ENCODE measurements at regions not wholly inside any gene's neighbourhood (a gene's known extent, or its start where the extent isn't known, plus 50 kb on each side); places are given as distances from the start of the nearest gene placed in this dataset.
"Not testable (repeated sequence)": the region's sequence is repeated elsewhere in the genome, so short reads cannot be mapped to it uniquely, and the experiment has no call there.

DNA sequence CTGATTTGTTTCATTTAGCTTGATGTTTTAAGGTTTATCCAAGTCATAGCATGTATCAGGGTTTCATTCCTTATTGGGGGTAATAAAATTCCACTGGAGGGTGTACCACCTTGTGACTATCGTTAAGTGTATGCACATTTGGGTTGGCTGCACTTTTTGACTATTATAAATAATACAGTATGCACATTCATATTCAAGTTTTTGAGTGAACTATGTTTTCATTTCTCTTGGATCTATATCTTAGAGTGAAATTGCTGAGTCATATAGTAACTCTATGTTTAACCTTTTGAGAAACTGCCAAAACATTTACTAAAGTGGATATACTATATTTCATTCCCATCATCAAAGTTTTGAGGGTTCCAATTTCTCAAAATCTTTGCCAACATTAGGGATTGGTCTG lies 952.7 kb downstream of the TDRD15 start:
- Histone ChIP-seq H3K36me3 (ENCODE audit: low read depth, missing control alignments) (no peaks in the 10 kb centered on the region), H3K4me3 (no peak overlapping the region), H3K27ac (no peak overlapping the region), H3K4me1 (no peaks in the 10 kb centered on the region), H3K27me3 (no peaks in the 10 kb centered on the region), H3K9me3 (no peaks in the 10 kb centered on the region)
- DNase-seq = no peak
- intact Hi-C loops (cut with DNase I; ENCODE audit: low total_unique reads) = no loop called here
- 62 to 76% methylated on average over 1 of the region's 1 CpG for WGBS, 2 donors
- TF ChIP-seq, protein P1, sequence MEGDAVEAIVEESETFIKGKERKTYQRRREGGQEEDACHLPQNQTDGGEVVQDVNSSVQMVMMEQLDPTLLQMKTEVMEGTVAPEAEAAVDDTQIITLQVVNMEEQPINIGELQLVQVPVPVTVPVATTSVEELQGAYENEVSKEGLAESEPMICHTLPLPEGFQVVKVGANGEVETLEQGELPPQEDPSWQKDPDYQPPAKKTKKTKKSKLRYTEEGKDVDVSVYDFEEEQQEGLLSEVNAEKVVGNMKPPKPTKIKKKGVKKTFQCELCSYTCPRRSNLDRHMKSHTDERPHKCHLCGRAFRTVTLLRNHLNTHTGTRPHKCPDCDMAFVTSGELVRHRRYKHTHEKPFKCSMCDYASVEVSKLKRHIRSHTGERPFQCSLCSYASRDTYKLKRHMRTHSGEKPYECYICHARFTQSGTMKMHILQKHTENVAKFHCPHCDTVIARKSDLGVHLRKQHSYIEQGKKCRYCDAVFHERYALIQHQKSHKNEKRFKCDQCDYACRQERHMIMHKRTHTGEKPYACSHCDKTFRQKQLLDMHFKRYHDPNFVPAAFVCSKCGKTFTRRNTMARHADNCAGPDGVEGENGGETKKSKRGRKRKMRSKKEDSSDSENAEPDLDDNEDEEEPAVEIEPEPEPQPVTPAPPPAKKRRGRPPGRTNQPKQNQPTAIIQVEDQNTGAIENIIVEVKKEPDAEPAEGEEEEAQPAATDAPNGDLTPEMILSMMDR (IDR thresholded peaks at IDR 0.05) = no peak
- no peak for TF ChIP-seq POLR2A (IDR thresholded peaks at IDR 0.05)

DNA sequence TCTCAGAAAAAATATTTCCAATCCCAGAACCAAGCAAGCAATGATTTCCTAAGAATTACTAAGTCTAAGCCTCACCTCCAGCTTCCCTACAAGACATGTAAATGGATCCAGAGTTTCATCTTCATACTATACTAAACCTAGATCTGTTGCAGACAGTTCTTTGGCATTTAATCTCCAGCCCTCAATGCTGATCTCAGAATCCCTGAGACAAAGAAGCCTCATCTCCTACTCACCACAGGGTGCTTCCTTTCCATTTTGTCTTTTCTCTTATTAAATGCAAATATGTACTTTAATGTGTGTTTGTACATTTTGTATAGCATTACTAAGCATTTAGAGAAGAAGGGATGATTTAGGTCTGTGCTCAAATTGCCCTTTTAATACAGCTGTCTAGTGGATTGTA lies 954.9 kb downstream of the TDRD15 start:
- TF ChIP-seq POLR2A (IDR thresholded peaks at IDR 0.05) = no peak
- TF ChIP-seq, protein P1 (IDR thresholded peaks at IDR 0.05) = no peak
- no peaks in the 10 kb centered on the region for H3K9me3 ChIP-seq
- no peaks in the 10 kb centered on the region for H3K4me1 ChIP-seq
- intact Hi-C loops (cut with DNase I; ENCODE audit: low total_unique reads) = no loop called here
- no peak overlapping the region for H3K27ac ChIP-seq
- H3K4me3 ChIP-seq = no peak overlapping the region
- H3K27me3 ChIP-seq = no peaks in the 10 kb centered on the region
- no peak for DNase-seq
- H3K36me3 ChIP-seq (ENCODE audit: low read depth, missing control alignments) = no peaks in the 10 kb centered on the region

DNA sequence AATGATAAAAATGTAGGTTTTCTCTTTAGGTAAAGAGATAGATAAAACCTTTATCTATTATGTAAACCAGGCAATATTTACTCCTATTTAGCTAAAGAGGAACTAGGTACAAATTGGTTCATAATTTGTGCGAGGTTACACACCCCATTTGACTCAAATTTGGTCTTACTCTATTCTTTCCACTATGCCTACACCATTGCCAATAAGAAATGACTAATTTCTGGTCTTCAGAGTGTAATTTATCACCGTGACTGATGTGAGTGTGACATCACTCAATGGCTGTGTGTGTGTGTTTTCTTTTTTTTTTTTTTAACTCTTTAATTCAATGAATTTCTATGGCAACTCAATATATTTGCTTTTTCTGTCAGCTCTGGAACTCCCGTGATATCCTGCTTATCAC lies 955.8 kb downstream of the TDRD15 start:
- Histone ChIP-seq H3K27me3 (no peaks in the 10 kb centered on the region), H3K4me3 (no peak overlapping the region), H3K36me3 (ENCODE audit: low read depth, missing control alignments) (no peaks in the 10 kb centered on the region), H3K9me3 (no peaks in the 10 kb centered on the region), H3K27ac (no peak overlapping the region), H3K4me1 (no peaks in the 10 kb centered on the region)
- no peak for DNase-seq
- WGBS, 2 donors = 81 to 91% methylated on average over 3 of the region's 3 CpGs
- intact Hi-C loops (cut with DNase I; ENCODE audit: low total_unique reads) = no loop called here
- TF ChIP-seq POLR2A (IDR thresholded peaks at IDR 0.05) = no peak
- TF ChIP-seq, protein P1 (IDR thresholded peaks at IDR 0.05) = no peak

DNA sequence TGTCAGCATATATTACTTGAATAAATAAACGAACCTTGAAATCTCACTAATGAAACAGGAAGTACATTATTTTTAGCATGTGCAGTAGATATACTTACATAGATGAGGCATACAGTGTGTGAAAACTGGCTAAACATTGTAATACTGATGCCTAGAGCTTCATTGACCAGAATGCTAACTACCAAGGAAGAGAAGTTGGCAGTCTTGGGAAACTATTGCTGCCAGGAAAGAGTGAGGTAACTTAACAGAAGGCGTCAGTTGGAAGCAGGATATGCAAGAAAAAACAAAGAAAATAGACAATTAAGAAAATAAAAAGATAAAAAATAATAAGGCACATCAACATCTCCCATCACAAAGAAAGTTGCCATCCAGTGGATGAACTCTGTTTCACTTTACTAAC lies 963.0 kb downstream of the TDRD15 start:
- H3K4me3 ChIP-seq = no peak overlapping the region
- no peaks in the 10 kb centered on the region for H3K9me3 ChIP-seq
- no peaks in the 10 kb centered on the region for H3K36me3 ChIP-seq (ENCODE audit: low read depth, missing control alignments)
- DNase-seq = no peak
- WGBS, 2 donors = 57 to 63% methylated on average over 2 of the region's 2 CpGs
- intact Hi-C loops (cut with DNase I; ENCODE audit: low total_unique reads) = no loop called here
- TF ChIP-seq, protein P1 (IDR thresholded peaks at IDR 0.05) = no peak
- no peaks in the 10 kb centered on the region for H3K4me1 ChIP-seq
- H3K27me3 ChIP-seq = no peaks in the 10 kb centered on the region
- H3K27ac ChIP-seq = no peak overlapping the region

DNA sequence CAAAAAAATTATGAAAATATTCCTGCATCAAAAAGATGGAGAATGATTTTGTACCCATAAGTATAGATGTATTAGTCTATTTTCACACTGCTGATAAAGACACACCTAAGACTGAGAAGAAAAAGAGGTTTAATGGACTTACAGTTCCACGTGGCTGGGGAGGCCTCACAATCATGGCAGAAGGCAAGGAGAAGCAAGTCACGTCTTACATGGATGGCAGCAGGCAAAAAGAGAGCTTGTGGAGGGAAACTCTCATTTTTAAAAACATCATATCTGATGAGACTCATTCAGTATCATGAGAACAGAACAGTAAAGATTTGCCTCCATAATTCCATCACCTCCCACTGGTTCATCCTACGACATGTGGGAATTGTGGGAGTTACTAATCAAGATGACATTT lies 979.8 kb downstream of the TDRD15 start:
- H3K9me3 ChIP-seq; H3K4me3 ChIP-seq; H3K27ac ChIP-seq; H3K27me3 ChIP-seq; H3K4me1 ChIP-seq; H3K36me3 ChIP-seq (ENCODE audit: low read depth, missing control alignments); DNase-seq; intact Hi-C loops (cut with DNase I; ENCODE audit: low total_unique reads): not testable (repeated sequence)
- WGBS, 2 donors = 83 to 89% methylated on average over 3 of the region's 3 CpGs

Measured in testis (tissue), 2 donors.